Epithelial cell of esophagus (primary cell): ENCODE measurements at regions not wholly inside any gene's neighbourhood (a gene's known extent, or its start where the extent isn't known, plus 50 kb on each side); places are given as distances from the start of the nearest gene placed in this dataset.

Experiments
- DNase-seq: peaks from one replicate; pipeline ENCODE4 v3.0.0; 2010; ENCODE audit warnings: low read depth
- H3K4me3 ChIP-seq: 2 replicates; pipeline ENCODE4 v1.5.1; 2011; ENCODE audit warnings: mild to moderate bottlenecking, low read length, control low read depth
- TF ChIP-seq, protein P1 (sequence below): IDR thresholded peaks from 2 replicates; pipeline ENCODE4 v1.5.1; 2011; ENCODE audit warnings: low read depth, mild to moderate bottlenecking, low read length, control low read depth, inconsistent platforms; ENCODE audit not compliant: insufficient read depth; ENCODE audit errors: missing control alignments

DNA sequence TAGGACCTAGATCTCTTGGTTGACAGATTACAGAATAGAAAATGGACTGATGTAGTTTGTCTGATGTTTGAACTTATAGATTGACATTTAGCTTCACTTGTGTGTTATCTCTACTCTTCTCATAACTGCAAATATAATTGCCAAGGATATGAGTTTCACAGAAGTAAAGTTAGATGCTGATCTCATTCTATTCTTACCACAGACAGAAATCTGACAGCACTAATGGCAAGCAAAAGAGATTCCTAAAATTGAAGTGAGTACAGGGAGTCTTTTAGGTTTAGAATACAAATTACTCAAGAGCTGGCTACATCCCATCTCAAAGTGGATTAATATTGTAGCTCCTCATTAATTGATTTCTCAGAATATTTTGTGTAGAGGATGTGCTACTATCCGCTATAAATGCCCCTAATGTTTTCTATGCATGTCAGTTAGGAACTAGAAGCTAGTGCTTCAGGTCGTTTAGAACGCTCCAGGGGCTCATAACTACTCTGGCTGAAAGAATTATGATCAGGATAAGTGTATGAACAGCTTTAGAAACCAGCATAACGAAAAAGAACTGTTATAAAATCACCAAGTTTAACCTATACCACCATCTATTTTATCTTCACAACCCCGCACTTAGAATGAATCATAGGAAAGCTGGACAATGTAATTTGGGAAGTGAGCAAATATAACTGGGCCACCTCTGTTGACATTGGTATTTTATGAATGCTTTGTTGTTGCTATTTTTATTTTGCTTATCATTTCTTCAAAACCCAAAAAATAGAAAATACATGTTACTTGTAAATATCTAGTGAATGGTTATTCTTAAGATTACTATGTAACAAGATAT, 378.8 kb upstream of the REG3G start:
- H3K4me3 ChIP-seq = no peak overlapping the region
- DNase-seq = no peak
- TF ChIP-seq, protein P1, sequence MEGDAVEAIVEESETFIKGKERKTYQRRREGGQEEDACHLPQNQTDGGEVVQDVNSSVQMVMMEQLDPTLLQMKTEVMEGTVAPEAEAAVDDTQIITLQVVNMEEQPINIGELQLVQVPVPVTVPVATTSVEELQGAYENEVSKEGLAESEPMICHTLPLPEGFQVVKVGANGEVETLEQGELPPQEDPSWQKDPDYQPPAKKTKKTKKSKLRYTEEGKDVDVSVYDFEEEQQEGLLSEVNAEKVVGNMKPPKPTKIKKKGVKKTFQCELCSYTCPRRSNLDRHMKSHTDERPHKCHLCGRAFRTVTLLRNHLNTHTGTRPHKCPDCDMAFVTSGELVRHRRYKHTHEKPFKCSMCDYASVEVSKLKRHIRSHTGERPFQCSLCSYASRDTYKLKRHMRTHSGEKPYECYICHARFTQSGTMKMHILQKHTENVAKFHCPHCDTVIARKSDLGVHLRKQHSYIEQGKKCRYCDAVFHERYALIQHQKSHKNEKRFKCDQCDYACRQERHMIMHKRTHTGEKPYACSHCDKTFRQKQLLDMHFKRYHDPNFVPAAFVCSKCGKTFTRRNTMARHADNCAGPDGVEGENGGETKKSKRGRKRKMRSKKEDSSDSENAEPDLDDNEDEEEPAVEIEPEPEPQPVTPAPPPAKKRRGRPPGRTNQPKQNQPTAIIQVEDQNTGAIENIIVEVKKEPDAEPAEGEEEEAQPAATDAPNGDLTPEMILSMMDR = no peak

DNA sequence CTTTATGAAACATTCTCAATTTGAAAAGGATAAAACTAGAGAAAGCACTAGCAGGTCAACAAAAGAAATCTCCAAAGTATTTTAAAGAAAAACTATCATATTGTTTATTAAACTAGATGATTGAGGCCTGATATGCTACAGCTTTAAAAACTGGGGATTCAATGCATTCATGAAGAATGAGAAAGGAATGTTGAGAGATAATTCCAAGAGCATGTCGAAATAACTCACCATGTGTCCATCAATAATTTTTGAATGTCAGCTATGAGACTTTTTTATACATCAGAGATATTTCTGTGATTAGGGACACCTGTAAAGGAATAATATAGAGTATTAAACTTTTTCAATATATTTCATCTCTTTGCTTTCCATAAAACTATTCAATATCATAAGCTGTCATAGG, 376.9 kb upstream of the REG3G start:
- TF ChIP-seq, protein P1 = no peak
- no peak for DNase-seq
- no peak overlapping the region for H3K4me3 ChIP-seq

DNA sequence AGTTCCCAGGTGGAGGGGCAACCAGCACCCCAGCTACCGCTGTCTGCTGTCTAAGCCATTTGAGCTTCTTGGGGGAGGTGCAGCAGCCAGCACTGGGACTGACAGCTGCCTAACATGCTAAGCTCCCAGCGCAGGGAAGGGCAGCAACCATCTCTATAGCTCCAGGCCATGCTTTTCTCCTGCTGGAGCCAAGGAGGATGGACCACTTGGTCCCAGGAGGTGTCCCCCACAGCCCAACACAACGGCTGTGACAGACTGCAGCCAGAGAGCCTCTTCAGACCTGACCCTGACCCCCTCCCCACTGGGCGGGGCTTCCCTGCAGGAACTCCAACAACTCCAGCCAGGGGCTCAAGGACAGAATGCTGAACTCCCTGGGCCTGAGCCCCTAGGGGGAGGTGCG, 370.6 kb upstream of the REG3G start:
- no peak overlapping the region for H3K4me3 ChIP-seq

DNA sequence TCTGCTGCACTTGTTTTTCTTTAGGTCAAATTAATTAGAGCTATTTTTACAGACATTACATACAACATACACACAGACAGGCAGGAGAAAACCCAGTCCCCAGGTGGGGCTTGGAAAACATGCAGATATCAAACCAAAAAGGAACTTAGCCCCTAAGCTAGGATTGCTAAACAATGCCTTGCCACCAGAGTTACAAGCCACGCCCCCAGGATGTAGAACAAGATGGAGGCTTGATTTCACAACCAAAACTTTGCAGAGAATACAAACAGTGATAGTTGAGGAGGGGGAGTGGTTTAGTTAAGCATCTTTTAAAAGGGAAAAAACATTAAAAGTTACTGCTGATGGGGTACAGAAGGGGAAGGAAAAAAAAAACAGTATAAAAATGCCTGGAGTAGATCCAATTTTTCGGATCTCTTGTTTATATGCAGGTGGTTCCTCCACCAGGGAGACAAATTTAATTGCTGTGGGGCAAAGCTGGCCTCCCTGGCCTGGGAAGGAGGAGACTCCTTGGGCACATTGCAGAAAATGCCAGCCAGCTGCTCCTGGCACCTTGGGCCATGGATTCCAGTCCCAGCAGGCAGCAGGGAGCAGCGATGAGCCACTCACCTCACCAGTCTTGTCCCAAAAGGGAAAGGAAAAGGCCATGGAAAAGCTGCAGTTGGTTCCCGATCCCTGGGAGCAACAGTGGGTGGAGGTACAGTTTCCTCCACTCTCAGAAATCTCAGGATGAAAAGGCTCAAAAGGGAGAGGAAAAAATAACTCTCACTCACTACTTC, 348.4 kb upstream of the REG3G start:
- DNase-seq = no peak
- TF ChIP-seq, protein P1 = no peak
- no peak overlapping the region for H3K4me3 ChIP-seq

More for the DNA sequence above, 370.6 kb upstream of the REG3G start:
- TF ChIP-seq, protein P1 = no peak
- no peak for DNase-seq

DNA sequence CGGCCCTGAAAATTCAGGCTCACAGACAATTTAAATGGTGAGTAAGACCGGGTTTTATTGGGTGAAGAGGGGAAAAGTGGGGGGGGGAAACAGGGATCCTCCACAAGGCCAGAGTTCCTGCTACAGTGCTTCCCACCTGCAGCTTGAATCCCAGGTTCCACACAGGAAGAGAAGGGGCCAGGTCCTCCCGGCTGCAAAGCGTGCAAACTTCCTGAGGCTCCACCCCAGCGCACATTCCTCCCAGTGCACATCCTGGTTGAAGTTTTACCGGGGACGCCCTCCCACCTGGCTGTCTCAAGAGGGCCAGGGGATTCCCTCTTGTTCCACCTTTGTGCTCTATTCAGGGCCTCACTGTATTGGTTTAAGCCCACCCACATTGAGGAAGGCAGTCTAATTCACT, 347.7 kb upstream of the REG3G start:
- no peak overlapping the region for H3K4me3 ChIP-seq
- no peak for DNase-seq
- TF ChIP-seq, protein P1 = no peak

DNA sequence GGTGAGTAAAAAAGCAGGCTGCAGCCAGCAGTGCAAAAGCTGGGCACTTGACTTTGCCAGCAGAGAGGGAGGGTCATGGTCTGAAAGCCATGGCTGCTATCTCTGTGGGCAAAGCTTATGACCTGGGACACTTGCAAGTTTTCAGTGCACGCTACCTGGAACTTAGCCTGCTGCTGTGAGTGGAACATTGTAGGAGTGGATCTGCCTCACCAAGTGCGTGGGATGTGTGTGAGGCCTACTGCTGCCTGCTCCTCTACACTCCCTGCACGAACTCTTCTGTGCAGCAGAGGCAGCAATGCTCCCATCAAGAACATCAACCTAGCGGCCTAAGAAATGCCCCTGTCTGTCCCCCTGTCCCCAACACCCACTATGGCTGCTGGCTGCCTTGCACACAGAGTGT, 344.1 kb upstream of the REG3G start:
- H3K4me3 ChIP-seq = no peak overlapping the region
- TF ChIP-seq, protein P1 = no peak
- DNase-seq = no peak
